Mucosa of descending colon (tissue), 3 donors: ENCODE measurements at regions not wholly inside any gene's neighbourhood (a gene's known extent, or its start where the extent isn't known, plus 50 kb on each side); places are given as distances from the start of the nearest gene placed in this dataset.

Experiments used
- ATAC-seq: fragments of 200-7000 bp; cut with Tn5 transposase; one replicate; pipeline ENCODE4 v1.9.1; 2020; ENCODE audit warnings: mild to moderate bottlenecking, moderate library complexity
- DNase-seq, 3 donors: peaks; one replicate each; pipeline ENCODE4 v3.0.0-alpha.2; 2020
- H3K36me3 ChIP-seq: fragments of 200-600 bp; one replicate; pipeline ENCODE4 v1.8.0; 2021; ENCODE audit warnings: low read depth, mild to moderate bottlenecking
- H3K4me1 ChIP-seq: fragments of 200-600 bp; one replicate; pipeline ENCODE4 v1.8.0; 2021; ENCODE audit warnings: low read depth, mild to moderate bottlenecking
- H3K4me3 ChIP-seq: fragments of 200-600 bp; one replicate; pipeline ENCODE4 v1.8.0; 2021; ENCODE audit warnings: mild to moderate bottlenecking
- H3K9me3 ChIP-seq: fragments of 200-600 bp; one replicate; pipeline ENCODE4 v1.8.0; 2021; ENCODE audit warnings: mild to moderate bottlenecking
- CTCF ChIP-seq: fragments of 200-600 bp; IDR thresholded peaks from one replicate; pipeline ENCODE4 v1.8.0; 2022; ENCODE audit warnings: antibody characterized with exemption, mild to moderate bottlenecking
- intact Hi-C, 2 donors: fragments of 100-400 bp; cut with DNase I in 1 of 2; cut with micrococcal nuclease in 1 of 2; formaldehyde crosslinking; loops; one replicate each; pipeline versions ENCODE4 v1.11.0 to v1.11.1; 2022; cut with DNase I, micrococcal nuclease
- donor health status: DM: no; HTN: no; CAD: no; lungs with moderate emphysema.
- donor health status: DM: no; HTN: no; CAD: no.
- donor health status: DM: no; HTN: yes; CAD: no.

- Histone ChIP-seq H3K36me3 (no peaks in the 10 kb centered on the region), H3K9me3 (no peaks in the 10 kb centered on the region), H3K4me3 (no peak overlapping the region), H3K4me1 (peaks cover 5% of the 10 kb centered on the region)
- TF ChIP-seq CTCF = no peak
- intact Hi-C loops = no loop called here
- DNase-seq (no peak), ATAC-seq (no peak)
Observed at GRCh38 chr4:19178835-19179234, 1072.9 kb upstream of the SLIT2 start.

GRCh38 chr4:19177616-19178015, 1074.1 kb upstream of the SLIT2 start:
- no peak for DNase-seq
- intact Hi-C loops = no loop called here
- ATAC-seq = no peak
- H3K36me3 ChIP-seq = no peaks in the 10 kb centered on the region
- H3K4me1 ChIP-seq = peaks cover 5% of the 10 kb centered on the region
- TF ChIP-seq CTCF = no peak
- H3K4me3 ChIP-seq = no peak overlapping the region
- H3K9me3 ChIP-seq = no peaks in the 10 kb centered on the region

- intact Hi-C loops = no loop called here
- no peak for ATAC-seq
- Histone ChIP-seq H3K9me3 (no peaks in the 10 kb centered on the region), H3K36me3 (no peaks in the 10 kb centered on the region), H3K4me3 (no peak overlapping the region), H3K4me1 (no peaks in the 10 kb centered on the region)
- TF ChIP-seq CTCF = no peak
- no peak for DNase-seq
Observed at GRCh38 chr4:19171832-19172231, 1079.9 kb upstream of the SLIT2 start.

- peak; percentile 59 for ATAC-seq
- H3K4me1 ChIP-seq = no peaks in the 10 kb centered on the region
- DNase-seq = no peak
- TF ChIP-seq CTCF = no peak
- intact Hi-C loops = no loop called here
- no peaks in the 10 kb centered on the region for H3K36me3 ChIP-seq
- H3K4me3 ChIP-seq = no peak overlapping the region
- no peaks in the 10 kb centered on the region for H3K9me3 ChIP-seq
Observed at GRCh38 chr4:19167311-19167710, 1084.4 kb upstream of the SLIT2 start.

GRCh38 chr4:19164334-19164733, 1087.4 kb upstream of the SLIT2 start:
- no peaks in the 10 kb centered on the region for H3K4me1 ChIP-seq
- H3K4me3 ChIP-seq = no peak overlapping the region
- no peaks in the 10 kb centered on the region for H3K36me3 ChIP-seq
- intact Hi-C loops = no loop called here
- no peaks in the 10 kb centered on the region for H3K9me3 ChIP-seq
- TF ChIP-seq CTCF = no peak
- DNase-seq = no peak
- no peak for ATAC-seq

- Histone ChIP-seq H3K4me1 (no peaks in the 10 kb centered on the region), H3K4me3 (no peak overlapping the region), H3K9me3 (peaks cover 13% of the 10 kb centered on the region), H3K36me3 (no peaks in the 10 kb centered on the region)
- DNase-seq = peak in 1 of 3 donors; percentile 7
- peak; percentile 97 for ATAC-seq
- TF ChIP-seq CTCF = no peak
- intact Hi-C loops = no loop called here
Observed at GRCh38 chr4:19159874-19160273, 1091.8 kb upstream of the SLIT2 start.
